Fibroblast of lung (primary cell): ENCODE measurements at regions not wholly inside any gene's neighbourhood (a gene's known extent, or its start where the extent isn't known, plus 50 kb on each side); places are given as distances from the start of the nearest gene placed in this dataset.

Experiments used
- DNase-seq, 2 donors: peaks; one replicate each; pipeline versions ENCODE4 v3.0.0 to v3.0.0-alpha.2; 2010; ENCODE audit warnings: low read depth in 2 of 2
- H2AFZ ChIP-seq: 2 replicates; pipeline ENCODE4 v1.5.1; 2012; ENCODE audit warnings: low read length, control low read depth, inconsistent platforms
- H3K27ac ChIP-seq: 2 replicates; pipeline ENCODE4 v1.5.1; 2011; ENCODE audit warnings: low read length, control low read depth; ENCODE audit not compliant: insufficient read depth
- H3K27me3 ChIP-seq: 2 replicates; pipeline ENCODE4 v1.5.1; 2011; ENCODE audit warnings: mild to moderate bottlenecking, low read length; ENCODE audit not compliant: control insufficient read depth, insufficient read depth
- H3K36me3 ChIP-seq: 2 replicates; pipeline ENCODE4 v1.5.1; 2011; ENCODE audit warnings: low read length; ENCODE audit not compliant: control insufficient read depth, insufficient read depth
- H3K4me1 ChIP-seq: 2 replicates; pipeline ENCODE4 v1.5.1; 2011; ENCODE audit warnings: low read length; ENCODE audit not compliant: control insufficient read depth, insufficient read depth; ENCODE audit errors: extremely low read depth
- H3K4me2 ChIP-seq: 2 replicates; pipeline ENCODE4 v1.5.1; 2011; ENCODE audit warnings: low read length, control low read depth; ENCODE audit not compliant: insufficient read depth; ENCODE audit errors: extremely low read depth
- H3K4me3 ChIP-seq, 4 experiments: fragments of 200-600 bp in 1 of 4; sonication (generic) in 1 of 4; replicated peaks in 1 of 4; 2 replicates each; pipeline ENCODE4 v1.5.1; 2011 to 2016; ENCODE audit warnings: low read length in 4 of 4, low read depth in 3 of 4, mild to moderate bottlenecking in 3 of 4, control low read depth in 2 of 4, inconsistent platforms in 1 of 4, mixed read lengths in 1 of 4; ENCODE audit not compliant: insufficient read depth in 1 of 4; ENCODE audit errors: control extremely low read depth in 1 of 4
- H3K79me2 ChIP-seq: 2 replicates; pipeline ENCODE4 v1.5.1; 2012; ENCODE audit warnings: mild to moderate bottlenecking, low read length, inconsistent platforms; ENCODE audit not compliant: control insufficient read depth, insufficient read depth
- H3K9ac ChIP-seq: 2 replicates; pipeline ENCODE4 v1.5.1; 2011; ENCODE audit warnings: mild to moderate bottlenecking, low read length, control low read depth; ENCODE audit not compliant: insufficient read depth
- H3K9me3 ChIP-seq: 2 replicates; pipeline ENCODE4 v1.5.1; 2012; ENCODE audit warnings: low read depth, low read length; ENCODE audit not compliant: control insufficient read depth, insufficient read depth
- H4K20me1 ChIP-seq: 2 replicates; pipeline ENCODE4 v1.5.1; 2011; ENCODE audit warnings: low read length; ENCODE audit not compliant: control insufficient read depth, insufficient read depth; ENCODE audit errors: extremely low read depth
- EZH2 ChIP-seq: IDR thresholded peaks from 2 replicates; pipeline ENCODE4 v1.5.1; 2012; ENCODE audit warnings: low read length, control low read depth, mild to moderate bottlenecking; ENCODE audit errors: missing control alignments
- TF ChIP-seq, protein P1 (sequence below), 2 donors: IDR thresholded peaks in 1 of 2; conservative IDR thresholded peaks in 1 of 2; 1 replicate in 1 of 2; 2 replicates in 1 of 2; pipeline ENCODE4 v1.5.1; 2011 to 2012; ENCODE audit warnings: low read length in 2 of 2, control low read depth in 1 of 2, inconsistent platforms in 1 of 2, low read depth in 1 of 2, mild to moderate bottlenecking in 1 of 2

DNA sequence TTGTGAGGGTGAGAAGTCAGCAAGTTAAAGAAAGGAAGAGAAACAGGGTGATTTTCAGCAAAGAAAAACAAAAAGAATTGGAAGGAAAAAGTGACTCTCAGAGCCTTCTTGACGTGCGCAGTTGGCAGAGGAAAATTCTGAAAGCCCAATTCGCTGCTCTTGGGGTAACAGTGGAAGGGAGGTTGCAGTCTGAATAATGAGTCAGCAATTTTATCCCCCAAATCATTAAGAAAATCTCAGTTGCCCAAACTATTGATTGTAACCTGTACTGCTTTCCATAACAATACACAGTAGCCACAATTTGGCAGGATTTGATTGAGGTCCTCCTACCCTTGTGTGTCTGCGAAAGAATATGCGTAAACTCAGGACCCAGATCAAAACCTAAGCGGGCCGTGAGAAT, 309.1 kb downstream of the EMP1 start:
- DNase-seq, result no peak
- Histone ChIP-seq H3K4me1 (no peaks in the 10 kb centered on the region), H3K79me2 (no peaks in the 10 kb centered on the region), H3K36me3 (no peaks in the 10 kb centered on the region), H2AFZ (no peak overlapping the region), H3K9me3 (no peaks in the 10 kb centered on the region), H3K4me3 (no peak overlapping the region), H3K9ac (no peak overlapping the region), H3K4me2 (no peak overlapping the region), H3K27ac (no peak overlapping the region), H3K27me3 (no peaks in the 10 kb centered on the region), H4K20me1 (no peaks in the 10 kb centered on the region)
- TF ChIP-seq, protein P1, sequence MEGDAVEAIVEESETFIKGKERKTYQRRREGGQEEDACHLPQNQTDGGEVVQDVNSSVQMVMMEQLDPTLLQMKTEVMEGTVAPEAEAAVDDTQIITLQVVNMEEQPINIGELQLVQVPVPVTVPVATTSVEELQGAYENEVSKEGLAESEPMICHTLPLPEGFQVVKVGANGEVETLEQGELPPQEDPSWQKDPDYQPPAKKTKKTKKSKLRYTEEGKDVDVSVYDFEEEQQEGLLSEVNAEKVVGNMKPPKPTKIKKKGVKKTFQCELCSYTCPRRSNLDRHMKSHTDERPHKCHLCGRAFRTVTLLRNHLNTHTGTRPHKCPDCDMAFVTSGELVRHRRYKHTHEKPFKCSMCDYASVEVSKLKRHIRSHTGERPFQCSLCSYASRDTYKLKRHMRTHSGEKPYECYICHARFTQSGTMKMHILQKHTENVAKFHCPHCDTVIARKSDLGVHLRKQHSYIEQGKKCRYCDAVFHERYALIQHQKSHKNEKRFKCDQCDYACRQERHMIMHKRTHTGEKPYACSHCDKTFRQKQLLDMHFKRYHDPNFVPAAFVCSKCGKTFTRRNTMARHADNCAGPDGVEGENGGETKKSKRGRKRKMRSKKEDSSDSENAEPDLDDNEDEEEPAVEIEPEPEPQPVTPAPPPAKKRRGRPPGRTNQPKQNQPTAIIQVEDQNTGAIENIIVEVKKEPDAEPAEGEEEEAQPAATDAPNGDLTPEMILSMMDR (conservative IDR thresholded peaks at IDR 0.05 in 1 of 2, IDR thresholded peaks at IDR 0.05 in 1 of 2; ENCODE audit: low read depth in 1 of 2, low read length in 2 of 2), result no peak
- TF ChIP-seq EZH2, result no peak

DNA sequence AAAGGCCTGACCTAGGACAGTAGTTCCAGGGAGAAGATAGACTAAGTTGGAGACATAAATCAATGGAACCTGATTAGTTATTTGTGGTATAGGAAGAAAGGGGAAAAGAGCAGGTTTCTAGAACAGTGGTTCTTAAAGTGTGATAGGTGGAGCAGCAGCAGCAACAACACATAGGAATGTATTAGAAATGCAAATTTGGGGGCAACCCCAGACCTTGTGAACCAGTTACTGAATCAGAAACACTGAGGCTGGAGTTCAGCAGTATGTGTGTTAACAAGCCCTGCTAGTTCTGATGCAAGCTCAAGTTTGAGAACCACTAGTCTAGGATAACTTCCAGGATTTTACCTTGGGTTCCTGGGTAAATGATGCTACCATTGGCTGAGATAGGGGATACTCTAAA, 308.7 kb downstream of the EMP1 start:
- no peak overlapping the region for H3K4me2 ChIP-seq
- no peak for TF ChIP-seq EZH2
- TF ChIP-seq, protein P1 (conservative IDR thresholded peaks at IDR 0.05 in 1 of 2, IDR thresholded peaks at IDR 0.05 in 1 of 2; ENCODE audit: low read depth in 1 of 2, low read length in 2 of 2), result no peak
- H3K36me3 ChIP-seq, result no peaks in the 10 kb centered on the region
- H3K79me2 ChIP-seq, result no peaks in the 10 kb centered on the region
- no peaks in the 10 kb centered on the region for H4K20me1 ChIP-seq
- H3K4me3 ChIP-seq, result no peak overlapping the region
- H3K27ac ChIP-seq, result no peak overlapping the region
- H2AFZ ChIP-seq, result no peak overlapping the region
- DNase-seq, result no peak
- no peaks in the 10 kb centered on the region for H3K4me1 ChIP-seq
- no peak overlapping the region for H3K9ac ChIP-seq
- H3K9me3 ChIP-seq, result no peaks in the 10 kb centered on the region
- no peaks in the 10 kb centered on the region for H3K27me3 ChIP-seq

DNA sequence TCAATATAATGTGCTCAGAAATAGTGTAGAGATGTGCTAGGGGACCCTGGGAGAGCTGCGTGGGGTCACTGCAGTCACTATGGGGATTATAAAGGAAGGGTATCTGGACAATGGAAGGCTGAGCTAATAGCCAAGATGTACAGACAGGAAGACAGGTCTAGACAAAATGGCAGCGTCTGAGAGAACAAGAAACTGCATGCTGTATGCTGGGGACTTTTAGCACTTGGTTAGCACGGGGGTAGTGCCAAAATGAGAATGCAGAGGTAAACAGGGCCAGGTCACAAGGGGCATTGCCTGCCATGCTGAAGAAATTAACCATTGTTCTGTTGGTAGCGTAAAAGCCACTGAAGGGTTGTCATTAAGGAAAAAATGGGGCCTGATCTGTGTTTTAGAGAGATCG, 308.2 kb downstream of the EMP1 start:
- no peak for DNase-seq
- H3K27ac ChIP-seq, result no peak overlapping the region
- no peaks in the 10 kb centered on the region for H3K27me3 ChIP-seq
- TF ChIP-seq, protein P1 (conservative IDR thresholded peaks at IDR 0.05 in 1 of 2, IDR thresholded peaks at IDR 0.05 in 1 of 2; ENCODE audit: low read depth in 1 of 2, low read length in 2 of 2), result no peak
- TF ChIP-seq EZH2, result no peak
- H3K4me3 ChIP-seq, result no peak overlapping the region
- H2AFZ ChIP-seq, result no peak overlapping the region
- no peaks in the 10 kb centered on the region for H3K9me3 ChIP-seq
- no peaks in the 10 kb centered on the region for H3K79me2 ChIP-seq
- H3K4me2 ChIP-seq, result no peak overlapping the region
- no peaks in the 10 kb centered on the region for H3K4me1 ChIP-seq
- no peaks in the 10 kb centered on the region for H4K20me1 ChIP-seq
- no peaks in the 10 kb centered on the region for H3K36me3 ChIP-seq
- no peak overlapping the region for H3K9ac ChIP-seq
